Activated naive CD4-positive, alpha-beta T cell treated with anti-CD3 and anti-CD28 coated beads, Interleukin-2, amount 50 U/mL, for 72 hours (primary cell): ENCODE measurements at regions not wholly inside any gene's neighbourhood (a gene's known extent, or its start where the extent isn't known, plus 50 kb on each side); places are given as distances from the start of the nearest gene placed in this dataset.
A peak's percentile ranks its signal among the peaks of the same experiment; 100 is the strongest.

Experiments
- ATAC-seq, 2 donors: fragments of 150-1000 bp; cut with Tn5 transposase; 2 replicates each; pipeline ENCODE4 v1.10.0; 2021; ENCODE audit warnings: mild to moderate bottlenecking in 2 of 2, moderate library complexity in 2 of 2
- DNase-seq, 2 donors: peaks; one replicate each; pipeline ENCODE4 v3.0.0; 2021 to 2022; ENCODE audit warnings: low spot score in 2 of 2
- H3K27ac Mint-ChIP-seq, 2 donors: one replicate each; pipeline ENCODE4 v1.8.0; 2022; ENCODE audit warnings: mild to moderate bottlenecking in 2 of 2, mixed read lengths in 2 of 2
- H3K36me3 Mint-ChIP-seq, 2 donors: one replicate each; pipeline ENCODE4 v1.8.0; 2022; ENCODE audit warnings: mixed read lengths in 2 of 2
- H3K9me3 Mint-ChIP-seq, 2 donors: one replicate each; pipeline ENCODE4 v1.8.0; 2022; ENCODE audit warnings: mixed read lengths in 2 of 2

DNA sequence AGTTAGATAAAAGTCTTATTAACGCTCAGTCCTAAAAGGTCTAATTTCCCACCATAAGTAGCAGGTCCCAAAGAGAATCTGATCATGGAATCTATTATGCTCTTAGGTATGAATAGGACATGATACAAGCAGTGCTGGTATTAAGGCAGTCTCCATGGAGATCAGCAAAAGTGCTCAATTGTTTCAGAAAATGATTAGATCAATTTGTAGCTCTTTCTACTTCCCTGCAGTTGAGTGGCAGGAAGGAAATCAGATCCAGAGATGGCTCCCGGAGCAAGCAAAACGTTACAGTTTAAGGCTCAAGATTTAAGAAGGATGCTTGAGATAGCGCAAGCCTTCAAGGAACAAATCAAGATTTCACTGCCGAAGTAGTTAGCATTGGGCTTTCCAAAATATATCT, 205.7 kb downstream of the DRD1 start:
- no peaks in the 10 kb centered on the region for H3K36me3 Mint-ChIP-seq
- DNase-seq = no peak
- no peak for ATAC-seq
- no peak overlapping the region for H3K27ac Mint-ChIP-seq
- no peaks in the 10 kb centered on the region for H3K9me3 Mint-ChIP-seq

DNA sequence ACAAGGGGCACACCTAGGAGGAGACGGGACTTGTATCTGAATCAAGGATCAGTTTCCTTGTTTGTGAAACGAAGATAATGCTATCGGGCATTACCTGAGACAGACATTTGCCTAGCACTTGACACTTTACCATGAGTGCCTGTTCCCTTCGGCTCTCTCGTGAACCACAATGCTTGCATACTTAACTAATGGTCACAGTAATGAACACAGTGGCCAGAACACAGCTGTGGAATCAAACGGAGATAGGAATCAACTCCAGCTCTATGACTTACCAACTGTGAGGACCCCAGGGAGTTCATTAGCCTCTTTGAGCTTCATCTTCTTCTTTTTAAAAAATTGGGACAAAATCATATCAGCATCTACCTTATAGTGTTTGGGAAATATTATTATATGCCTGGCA, 207.8 kb downstream of the DRD1 start:
- no peaks in the 10 kb centered on the region for H3K9me3 Mint-ChIP-seq
- H3K36me3 Mint-ChIP-seq = no peaks in the 10 kb centered on the region
- H3K27ac Mint-ChIP-seq = no peak overlapping the region

DNA sequence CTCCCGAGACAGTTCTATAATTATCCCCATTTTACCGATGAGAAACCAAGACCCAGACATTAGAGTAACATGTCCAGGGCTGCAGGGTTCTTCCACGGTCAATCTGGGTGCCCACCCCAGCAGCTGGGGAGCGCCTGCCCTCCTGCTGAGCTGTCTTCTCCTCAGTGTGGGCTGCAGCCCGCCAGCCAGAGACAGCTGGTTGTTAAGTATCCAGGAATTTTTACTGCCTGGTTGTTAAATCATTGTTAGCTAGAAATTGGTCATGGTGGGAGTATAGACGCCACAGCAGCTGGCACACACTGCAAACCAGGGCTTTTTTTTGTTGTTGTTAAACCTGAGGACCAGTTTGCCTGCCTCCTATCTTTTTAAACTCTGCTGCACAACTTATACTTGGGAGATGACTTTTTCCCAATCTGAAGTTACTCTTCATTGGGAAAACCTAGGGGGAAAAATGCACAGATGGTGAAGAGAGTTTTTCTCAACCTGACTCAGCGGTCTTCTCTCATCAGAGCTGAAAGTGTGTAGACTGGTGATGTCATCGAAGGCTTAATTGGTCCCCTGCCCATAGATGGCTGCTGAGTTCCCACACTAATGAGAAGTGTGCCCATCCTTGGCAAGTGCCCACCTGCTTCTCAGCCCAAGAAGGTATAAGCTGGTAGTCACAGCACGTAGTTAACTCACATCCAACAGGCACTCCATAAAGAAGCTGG, 208.6 kb downstream of the DRD1 start:
- DNase-seq = no peak
- no peak overlapping the region for H3K27ac Mint-ChIP-seq
- H3K36me3 Mint-ChIP-seq = no peaks in the 10 kb centered on the region
- no peak for ATAC-seq
- H3K9me3 Mint-ChIP-seq = no peaks in the 10 kb centered on the region

More for the DNA sequence above, 207.8 kb downstream of the DRD1 start:
- DNase-seq (no peak), ATAC-seq (no peak)

DNA sequence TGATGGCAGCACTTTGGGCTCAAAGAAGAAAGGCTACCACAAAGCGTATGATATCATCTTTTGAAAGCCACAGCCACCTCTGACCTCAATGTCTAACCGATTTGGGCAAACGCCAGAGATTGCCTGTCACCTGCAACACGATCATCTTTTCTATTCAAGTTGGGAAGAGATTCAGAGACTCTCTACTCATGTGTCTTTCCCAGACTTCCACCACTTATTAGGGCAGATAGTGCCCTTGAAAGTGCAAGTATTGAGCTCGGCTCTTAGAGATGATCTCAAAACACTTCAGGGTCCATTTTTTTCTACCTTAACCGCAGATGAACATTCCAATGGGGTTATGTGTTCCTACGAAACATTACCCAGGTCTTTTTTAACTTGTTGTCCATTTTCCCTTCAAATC, 213.7 kb downstream of the DRD1 start:
- Mint-ChIP-seq H3K9me3 (peaks cover 0 to 6% of the 10 kb centered on the region in 2 donors), H3K27ac (no peak overlapping the region), H3K36me3 (no peaks in the 10 kb centered on the region)
- ATAC-seq (no peak), DNase-seq (no peak)

DNA sequence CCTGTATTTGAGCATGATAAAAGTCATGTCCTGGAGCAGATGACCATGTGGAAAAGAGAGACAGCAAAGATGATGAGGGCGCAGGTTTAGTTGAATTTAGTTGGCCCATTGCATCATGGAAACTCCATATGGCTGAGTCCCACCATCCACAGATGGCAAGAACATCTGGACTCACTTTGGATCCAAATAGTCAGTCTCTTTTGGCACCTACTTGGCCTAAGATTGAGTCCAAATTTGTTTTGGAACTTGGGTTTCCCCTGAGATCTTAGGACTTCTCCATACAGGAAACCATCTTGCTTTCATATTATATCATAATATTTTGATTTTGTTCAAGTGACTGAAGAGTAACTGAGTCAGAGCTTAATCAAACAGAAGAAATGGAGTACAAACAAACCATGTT, 217.5 kb downstream of the DRD1 start:
- ATAC-seq = no peak
- DNase-seq = no peak
- Mint-ChIP-seq H3K27ac (no peak overlapping the region), H3K36me3 (no peaks in the 10 kb centered on the region), H3K9me3 (peaks cover 0 to 6% of the 10 kb centered on the region in 2 donors)

DNA sequence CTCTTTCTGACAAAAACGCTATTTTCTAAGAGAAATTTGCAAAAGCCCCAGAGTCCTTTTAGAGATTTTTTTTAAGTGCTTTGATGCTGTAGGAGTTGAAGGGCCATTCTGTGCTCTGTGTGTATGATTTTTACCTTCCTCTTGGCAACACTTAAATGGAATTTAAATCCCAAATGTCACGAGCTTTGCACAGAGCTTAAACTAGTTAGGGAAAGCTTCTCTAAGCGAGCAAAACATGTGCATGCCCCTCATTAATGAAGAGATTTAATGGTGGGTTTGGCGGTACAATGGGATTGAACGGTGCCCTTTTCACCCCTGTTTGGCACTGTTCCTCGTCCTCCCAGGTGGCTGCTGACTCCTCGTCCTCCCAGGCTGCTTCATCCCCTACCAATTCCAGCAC, 220.7 kb downstream of the DRD1 start:
- Mint-ChIP-seq H3K27ac (no peak overlapping the region), H3K36me3 (no peaks in the 10 kb centered on the region), H3K9me3 (peaks cover 0 to 6% of the 10 kb centered on the region in 2 donors)
- DNase-seq = no peak
- ATAC-seq = no peak

DNA sequence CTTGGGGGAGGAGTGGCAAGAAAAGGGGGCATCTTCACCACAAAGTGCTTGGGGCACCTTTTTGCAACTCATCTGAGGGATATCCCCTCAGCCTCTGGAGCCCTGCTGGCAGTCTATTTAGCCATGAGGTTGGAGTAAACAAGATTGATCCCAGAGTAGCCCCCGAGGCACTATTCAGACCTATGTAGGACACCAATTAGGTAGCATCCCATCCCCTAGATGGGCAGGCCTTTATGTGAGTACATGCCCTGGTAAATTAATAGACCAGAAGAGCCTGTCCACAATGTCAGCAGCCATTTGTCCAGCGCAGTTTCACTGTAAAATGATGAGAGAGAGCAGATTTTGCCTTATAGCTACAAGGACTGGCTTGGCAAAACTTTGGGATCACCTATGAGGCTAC, 221.4 kb downstream of the DRD1 start:
- DNase-seq (no peak), ATAC-seq (no peak)
- no peaks in the 10 kb centered on the region for H3K36me3 Mint-ChIP-seq
- H3K9me3 Mint-ChIP-seq = peaks cover 0 to 6% of the 10 kb centered on the region in 2 donors
- H3K27ac Mint-ChIP-seq = no peak overlapping the region

DNA sequence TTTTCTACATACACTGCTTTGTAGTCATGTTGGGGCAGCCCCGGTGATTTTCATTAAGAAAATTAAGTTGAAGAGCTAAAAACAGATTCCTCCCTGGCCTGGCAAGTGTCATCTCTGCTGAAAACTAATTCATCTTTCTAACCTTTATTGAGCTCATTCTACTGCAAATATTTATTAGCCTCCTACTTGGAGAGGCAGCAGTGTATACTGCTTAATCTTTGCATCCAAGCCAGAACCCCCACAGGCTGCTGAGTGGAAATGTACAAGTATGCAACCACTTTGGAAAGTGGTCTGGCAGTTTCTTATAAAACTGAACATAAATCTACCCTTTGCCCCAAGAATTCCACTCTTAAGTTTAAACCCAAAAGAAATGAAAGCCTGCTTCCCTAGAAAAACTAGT, 223.4 kb downstream of the DRD1 start:
- ATAC-seq (no peak), DNase-seq (no peak)
- H3K36me3 Mint-ChIP-seq = no peaks in the 10 kb centered on the region
- H3K27ac Mint-ChIP-seq = no peak overlapping the region
- no peaks in the 10 kb centered on the region for H3K9me3 Mint-ChIP-seq

DNA sequence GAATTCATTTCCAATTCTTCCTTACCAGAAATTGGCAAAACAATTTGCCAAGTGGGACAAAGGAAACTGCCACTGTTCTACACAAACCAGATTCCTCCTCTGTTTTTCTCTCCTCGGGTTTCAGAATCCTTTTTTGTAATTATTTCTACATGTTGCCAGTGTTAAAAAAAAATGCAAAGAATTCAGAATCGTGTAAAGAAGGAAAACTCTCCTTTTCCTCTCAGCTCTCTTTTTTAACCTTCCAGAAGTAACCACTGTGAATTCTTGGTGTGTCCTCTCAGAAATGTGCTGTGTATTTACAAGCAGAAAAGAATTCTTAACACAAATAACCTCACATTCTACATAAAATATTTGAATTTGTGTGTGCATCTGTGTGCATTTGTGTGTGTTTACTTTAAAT, 224.6 kb downstream of the DRD1 start:
- DNase-seq (no peak), ATAC-seq (no peak)
- Mint-ChIP-seq H3K36me3 (no peaks in the 10 kb centered on the region), H3K9me3 (no peaks in the 10 kb centered on the region), H3K27ac (no peak overlapping the region)

DNA sequence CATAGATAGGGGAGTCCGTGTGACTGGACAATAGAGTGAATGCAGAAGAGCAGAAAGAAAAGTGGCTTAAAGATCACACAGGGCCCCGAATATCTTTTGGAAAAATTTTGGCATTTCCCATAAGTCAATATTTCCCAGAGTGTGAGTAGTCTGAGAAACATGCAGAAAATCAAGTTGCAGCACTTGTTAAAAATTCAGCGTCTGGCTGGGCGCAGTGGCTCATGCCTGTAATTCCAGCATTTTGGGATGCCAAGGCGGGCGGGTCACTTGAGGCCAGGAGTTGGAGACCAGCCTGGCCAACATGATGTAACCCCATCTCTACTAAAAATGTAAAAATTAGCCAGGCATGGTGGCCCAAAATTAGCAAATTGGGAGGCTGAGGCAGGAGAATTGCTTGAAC, 227.0 kb downstream of the DRD1 start:
- DNase-seq (no peak), ATAC-seq (no peak)
- no peak overlapping the region for H3K27ac Mint-ChIP-seq
- no peaks in the 10 kb centered on the region for H3K36me3 Mint-ChIP-seq
- H3K9me3 Mint-ChIP-seq = no peaks in the 10 kb centered on the region

DNA sequence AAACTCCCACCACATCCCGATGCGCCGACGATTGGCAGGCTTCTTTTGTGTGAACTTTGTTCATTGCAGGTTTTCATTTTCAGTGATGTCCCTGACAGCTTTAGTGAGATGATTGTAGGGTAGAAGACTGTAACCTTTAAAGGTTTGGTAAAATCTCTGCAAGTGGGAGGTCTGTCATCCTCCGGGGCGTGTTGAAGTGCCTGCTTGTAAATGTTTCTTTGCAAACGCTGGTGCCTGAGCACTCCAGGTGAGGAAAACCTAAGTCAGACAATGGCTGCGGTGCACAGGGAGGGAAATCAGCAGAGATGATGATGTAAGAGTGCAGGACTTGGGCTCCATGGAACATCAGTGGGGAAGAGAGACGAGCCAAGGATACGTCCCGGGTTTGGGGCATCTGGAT, 228.1 kb downstream of the DRD1 start:
- Mint-ChIP-seq H3K27ac (no peak overlapping the region), H3K9me3 (no peaks in the 10 kb centered on the region), H3K36me3 (no peaks in the 10 kb centered on the region)
- DNase-seq = no peak
- ATAC-seq = no peak

DNA sequence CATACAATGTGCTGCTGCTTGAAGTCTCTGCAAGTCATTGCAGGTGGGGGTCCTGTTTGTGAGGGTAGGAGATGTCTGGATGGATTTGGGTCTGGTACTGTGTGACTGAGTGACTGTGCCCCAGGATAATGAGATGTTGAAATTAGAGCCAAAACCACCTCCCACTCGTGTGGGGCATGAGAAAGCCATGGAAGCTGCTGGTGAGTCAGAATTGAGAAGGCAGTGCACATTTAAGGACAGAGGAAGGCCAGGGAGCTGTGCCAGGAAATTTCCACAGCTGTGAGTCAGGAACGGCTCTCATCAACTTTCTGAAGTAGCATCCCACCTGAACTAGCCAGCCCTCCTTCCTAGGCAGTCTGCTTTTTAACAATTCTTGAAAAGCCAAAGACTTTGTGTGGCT, 229.8 kb downstream of the DRD1 start:
- no peak for DNase-seq
- Mint-ChIP-seq H3K9me3 (no peaks in the 10 kb centered on the region), H3K27ac (peak overlapping the region in 1 of 2 donors; percentile 53), H3K36me3 (no peaks in the 10 kb centered on the region)
- ATAC-seq = no peak

DNA sequence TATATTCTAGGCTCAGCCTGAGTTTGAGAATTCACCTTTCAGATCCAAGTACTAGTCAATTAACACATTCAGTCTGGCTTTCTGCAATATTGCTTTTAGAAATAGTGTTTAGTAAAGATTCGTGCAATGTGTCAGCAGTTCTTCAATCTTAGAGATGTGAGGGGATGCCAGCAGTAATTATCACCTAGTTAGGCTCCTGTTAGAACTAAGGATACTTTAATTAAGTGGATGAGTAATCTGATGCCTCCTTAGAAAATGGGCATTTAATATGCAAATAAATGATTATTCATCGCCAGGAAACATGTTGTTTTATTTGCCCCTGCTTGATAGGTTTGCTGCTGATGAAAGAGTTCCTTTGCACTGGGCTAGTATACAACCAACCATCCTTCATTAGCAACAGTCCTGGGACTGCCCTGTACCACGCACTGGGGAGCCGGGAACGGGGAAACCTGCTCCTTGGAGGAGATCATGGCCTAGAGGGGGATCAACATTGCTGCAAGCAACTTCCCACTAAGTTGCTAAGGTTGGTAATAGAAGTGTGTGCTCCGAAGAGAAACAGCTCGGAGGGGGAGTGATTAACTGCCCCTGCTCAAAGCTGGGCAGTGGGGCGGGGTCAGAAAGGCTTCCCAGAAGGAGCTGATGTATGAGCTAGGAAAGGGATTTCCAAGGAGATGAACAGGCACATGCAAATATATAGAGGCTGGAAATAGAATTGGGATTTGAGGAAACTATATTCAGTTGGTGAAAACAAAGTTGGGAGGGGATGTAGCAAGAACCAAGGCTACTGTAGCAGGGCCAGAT, 231.8 kb downstream of the DRD1 start:
- ATAC-seq = no peak
- no peaks in the 10 kb centered on the region for H3K9me3 Mint-ChIP-seq
- no peaks in the 10 kb centered on the region for H3K36me3 Mint-ChIP-seq
- no peak overlapping the region for H3K27ac Mint-ChIP-seq
- no peak for DNase-seq

DNA sequence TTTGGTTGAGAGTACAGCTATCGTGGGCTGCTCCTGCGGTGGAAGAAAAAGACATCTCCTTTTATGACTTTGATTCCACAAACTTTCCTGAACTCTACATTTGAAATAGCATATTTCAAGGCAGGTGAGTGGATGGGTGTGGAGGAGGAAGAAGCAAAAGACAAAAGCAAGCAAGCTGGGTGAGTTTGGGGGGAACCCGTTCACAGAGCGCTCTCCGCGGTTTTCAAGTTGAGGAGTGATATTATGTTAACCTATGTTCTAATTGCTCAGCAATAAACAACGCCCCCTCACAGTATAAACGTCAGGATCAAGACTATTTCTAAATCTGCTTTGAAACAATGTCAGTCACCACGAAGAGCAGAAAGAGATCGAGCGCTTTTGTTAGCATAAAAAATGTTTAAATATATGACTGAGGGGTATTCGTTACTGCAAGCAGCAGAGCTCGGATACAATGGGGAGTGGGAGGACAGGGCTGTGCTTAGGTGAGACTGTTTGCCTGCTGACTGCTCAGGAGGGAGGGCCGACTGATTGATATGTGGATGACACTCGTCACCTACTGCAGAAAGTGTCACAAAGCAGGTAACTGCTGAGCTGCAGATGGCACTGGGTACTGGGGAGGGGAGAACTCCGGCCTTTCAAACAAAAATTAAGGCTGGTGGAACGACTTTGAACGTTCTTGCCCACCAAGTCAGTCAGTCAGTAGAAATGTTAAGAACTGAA, 236.5 kb downstream of the DRD1 start:
- Mint-ChIP-seq H3K9me3 (no peaks in the 10 kb centered on the region), H3K27ac (no peak overlapping the region), H3K36me3 (no peaks in the 10 kb centered on the region)
- DNase-seq (no peak), ATAC-seq (no peak)

DNA sequence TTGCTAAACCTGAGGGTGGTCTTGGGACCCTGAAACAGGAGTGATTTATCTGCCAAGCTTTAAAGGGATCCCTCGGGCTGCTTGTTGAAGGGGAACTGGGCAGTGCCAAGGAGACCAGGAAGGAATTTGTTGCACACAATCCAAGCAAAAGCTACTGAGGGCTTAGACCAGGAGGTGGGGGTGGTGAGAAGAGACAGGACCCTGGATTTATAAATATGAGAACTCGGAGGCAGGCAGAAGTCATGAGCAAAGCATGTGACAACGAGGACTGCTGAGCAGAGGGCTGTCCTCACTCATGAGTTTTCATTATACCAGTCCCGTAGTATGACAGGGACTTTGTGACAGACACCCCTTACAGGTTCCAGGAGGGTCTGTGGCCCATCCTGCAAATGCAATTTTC, 237.3 kb downstream of the DRD1 start:
- H3K27ac Mint-ChIP-seq = no peak overlapping the region
- ATAC-seq = no peak
- H3K36me3 Mint-ChIP-seq = no peaks in the 10 kb centered on the region
- DNase-seq = no peak
- no peaks in the 10 kb centered on the region for H3K9me3 Mint-ChIP-seq

DNA sequence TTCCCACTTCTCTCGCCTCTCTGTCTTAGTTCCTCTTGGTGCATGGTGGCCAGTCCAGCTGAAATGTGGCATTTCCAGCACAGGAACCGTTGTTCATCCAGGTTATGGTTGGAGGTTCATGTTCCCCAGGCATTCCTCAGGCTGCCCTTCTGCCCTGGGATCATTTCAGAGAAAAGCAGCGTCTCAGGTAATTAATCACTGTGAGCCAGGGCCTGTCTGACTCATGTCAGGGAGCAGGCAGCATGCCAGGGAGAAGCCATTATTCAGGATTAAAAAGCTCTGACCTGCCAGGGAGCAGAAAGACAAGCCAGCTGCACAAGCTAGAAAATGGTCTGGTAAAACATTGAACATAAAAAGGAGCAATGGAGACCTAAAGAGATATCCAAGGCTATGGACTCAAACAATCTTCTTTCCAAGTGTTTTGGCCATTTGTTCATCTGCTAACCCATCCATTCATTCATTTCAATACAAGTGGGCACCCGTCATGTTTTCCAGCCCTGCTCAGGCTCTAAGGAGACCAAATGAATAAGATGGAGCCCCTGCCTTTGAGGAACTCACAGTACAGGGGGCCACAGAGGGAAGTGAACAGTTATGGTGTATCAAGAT, 241.4 kb downstream of the DRD1 start:
- no peak for DNase-seq
- H3K36me3 Mint-ChIP-seq = no peaks in the 10 kb centered on the region
- H3K9me3 Mint-ChIP-seq = no peaks in the 10 kb centered on the region
- no peak for ATAC-seq
- H3K27ac Mint-ChIP-seq = no peak overlapping the region

DNA sequence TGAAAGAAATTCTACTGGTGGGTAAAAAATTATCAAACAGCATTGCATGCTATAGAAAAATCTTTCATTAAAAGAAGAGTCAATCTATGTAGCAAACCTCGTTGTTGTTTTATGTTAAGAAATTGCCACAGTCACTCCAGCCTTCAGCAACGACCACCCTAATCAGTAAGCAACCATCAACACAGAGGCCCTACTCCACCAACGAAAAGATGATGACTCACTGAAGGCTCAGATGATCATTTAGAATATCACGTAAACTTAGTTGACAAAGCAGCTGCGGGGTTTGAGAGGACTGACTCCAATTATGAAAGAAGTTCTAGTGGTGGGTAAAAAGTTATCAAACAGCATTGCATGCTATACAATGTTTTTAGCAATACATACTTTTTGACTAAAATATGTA, 242.6 kb downstream of the DRD1 start:
- DNase-seq (no peak), ATAC-seq (no peak)
- no peak overlapping the region for H3K27ac Mint-ChIP-seq
- no peaks in the 10 kb centered on the region for H3K9me3 Mint-ChIP-seq
- H3K36me3 Mint-ChIP-seq = no peaks in the 10 kb centered on the region
